OCI-LY7 (cell line): ENCODE measurements at regions not wholly inside any gene's neighbourhood (a gene's known extent, or its start where the extent isn't known, plus 50 kb on each side); places are given as distances from the start of the nearest gene placed in this dataset.

Experiments
- CTCF ChIP-seq: fragments of 200-600 bp; sonication (generic); conservative IDR thresholded peaks from 2 replicates; pipeline ENCODE4 v1.5.1; 2014; ENCODE audit warnings: mild to moderate bottlenecking, antibody characterized with exemption, low read length, moderate library complexity, mixed read lengths
- EZH2phosphoT487 ChIP-seq: fragments of 200-600 bp; sonication (generic); IDR thresholded peaks from 2 replicates; pipeline ENCODE4 v1.6.1; 2018; ENCODE audit warnings: low read depth, borderline replicate concordance, mild to moderate bottlenecking, mixed run types, antibody characterized with exemption, low read length, moderate library complexity, mixed read lengths

GRCh38 chr1:157277281-157277680 lies 139.1 kb upstream of the ETV3 start:
- TF ChIP-seq CTCF (no peak), EZH2phosphoT487 (no peak)
